Stimulated activated naive CD4-positive, alpha-beta T cell (primary cell): ENCODE measurements at regions not wholly inside any gene's neighbourhood (a gene's known extent, or its start where the extent isn't known, plus 50 kb on each side); places are given as distances from the start of the nearest gene placed in this dataset.
"Not testable (repeated sequence)": the region's sequence is repeated elsewhere in the genome, so short reads cannot be mapped to it uniquely, and the experiment has no call there.

Source experiments
- DNase-seq, 6 experiments: peaks; one replicate each; lab custom pipeline; 2025; lab: John Stamatoyannopoulos, UW

DNA sequence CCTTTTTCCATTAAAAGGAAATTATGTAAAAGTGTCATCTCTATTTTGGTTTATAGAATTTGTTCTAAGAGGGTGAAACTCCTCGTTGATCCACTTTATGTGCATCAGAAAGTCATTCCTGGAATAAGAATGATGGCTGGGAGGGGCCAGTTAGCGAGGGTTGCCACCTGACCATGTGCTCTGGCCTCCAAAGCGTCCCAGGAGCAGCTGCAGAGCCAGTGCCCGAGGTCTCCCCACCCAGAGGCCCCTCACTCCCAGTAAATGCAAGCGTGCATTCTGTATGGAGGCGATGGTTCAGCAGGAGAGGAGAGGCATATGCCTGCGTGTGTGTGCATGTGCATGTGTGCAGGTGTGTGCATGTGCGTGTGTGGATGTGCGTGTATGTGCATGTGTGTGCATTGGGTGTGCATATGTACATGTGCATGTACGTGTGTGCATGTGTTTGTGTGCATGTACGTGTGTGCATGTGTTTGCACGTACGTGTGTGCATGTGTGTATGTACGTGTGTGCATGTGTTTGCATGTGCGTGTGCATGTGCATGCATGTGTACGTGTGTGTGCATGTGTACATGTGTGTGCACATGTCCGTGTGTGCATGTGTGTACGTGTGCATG is 345.8 kb downstream of the TEX29 start:
- no peak for DNase-seq

DNA sequence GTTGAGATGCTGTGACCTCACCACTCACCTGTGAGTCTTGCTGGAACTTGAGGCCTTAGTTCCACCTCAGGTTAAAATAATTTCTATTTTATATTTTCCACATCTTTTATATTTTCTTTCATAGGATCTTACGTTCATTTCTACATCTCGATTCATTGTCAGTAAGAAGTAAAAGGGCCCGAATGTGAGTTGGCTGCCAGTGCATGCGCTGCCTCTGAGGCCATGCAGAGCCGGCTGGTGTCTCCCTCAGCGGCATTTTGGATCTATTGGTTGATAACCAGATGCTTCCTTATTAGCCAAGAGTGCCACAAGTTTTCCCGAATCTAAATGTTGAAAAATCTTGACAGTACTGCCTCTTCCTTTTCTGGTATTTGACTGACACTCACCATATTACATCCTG is 347.3 kb downstream of the TEX29 start:
- DNase-seq = no peak

DNA sequence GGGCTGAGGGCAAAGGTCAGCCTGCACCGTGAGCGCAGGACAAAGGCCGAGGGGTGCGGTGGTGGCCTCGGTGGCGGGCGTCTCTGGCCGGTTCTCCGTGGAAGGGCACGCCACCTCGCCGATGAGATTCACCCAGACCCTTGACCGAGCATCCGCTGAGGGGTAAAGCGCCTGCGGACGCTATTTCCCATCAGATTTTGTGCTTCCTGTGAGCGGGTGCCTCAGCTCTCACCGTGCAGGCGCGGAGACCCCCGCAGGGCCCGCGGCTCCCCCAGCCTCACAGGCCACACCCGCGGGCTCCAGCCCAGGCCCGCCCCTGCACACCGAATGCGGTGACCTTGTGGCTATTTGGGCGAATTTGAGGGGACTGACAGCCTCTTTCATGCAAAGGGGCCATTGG is 348.0 kb downstream of the TEX29 start:
- no peak for DNase-seq

DNA sequence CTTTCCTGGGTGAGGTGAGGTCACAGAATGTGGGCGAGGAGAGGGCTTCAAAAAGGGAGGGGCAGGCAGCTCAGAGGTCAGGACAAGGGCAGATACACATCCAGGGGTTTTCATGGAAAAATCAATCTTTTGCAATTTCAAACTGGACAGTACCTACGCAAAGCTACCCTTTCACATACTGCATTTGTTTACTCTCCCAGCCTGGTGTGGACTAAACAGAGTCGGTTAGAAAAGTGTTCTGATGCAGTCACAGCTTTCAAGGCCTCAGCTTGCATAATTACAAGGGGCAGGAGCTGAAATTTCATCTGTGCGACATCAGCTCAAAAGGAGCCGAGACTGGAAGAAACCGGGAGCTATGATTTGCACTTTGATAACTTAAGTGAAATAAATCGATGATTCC is 351.8 kb downstream of the TEX29 start:
- DNase-seq = not testable (repeated sequence)

DNA sequence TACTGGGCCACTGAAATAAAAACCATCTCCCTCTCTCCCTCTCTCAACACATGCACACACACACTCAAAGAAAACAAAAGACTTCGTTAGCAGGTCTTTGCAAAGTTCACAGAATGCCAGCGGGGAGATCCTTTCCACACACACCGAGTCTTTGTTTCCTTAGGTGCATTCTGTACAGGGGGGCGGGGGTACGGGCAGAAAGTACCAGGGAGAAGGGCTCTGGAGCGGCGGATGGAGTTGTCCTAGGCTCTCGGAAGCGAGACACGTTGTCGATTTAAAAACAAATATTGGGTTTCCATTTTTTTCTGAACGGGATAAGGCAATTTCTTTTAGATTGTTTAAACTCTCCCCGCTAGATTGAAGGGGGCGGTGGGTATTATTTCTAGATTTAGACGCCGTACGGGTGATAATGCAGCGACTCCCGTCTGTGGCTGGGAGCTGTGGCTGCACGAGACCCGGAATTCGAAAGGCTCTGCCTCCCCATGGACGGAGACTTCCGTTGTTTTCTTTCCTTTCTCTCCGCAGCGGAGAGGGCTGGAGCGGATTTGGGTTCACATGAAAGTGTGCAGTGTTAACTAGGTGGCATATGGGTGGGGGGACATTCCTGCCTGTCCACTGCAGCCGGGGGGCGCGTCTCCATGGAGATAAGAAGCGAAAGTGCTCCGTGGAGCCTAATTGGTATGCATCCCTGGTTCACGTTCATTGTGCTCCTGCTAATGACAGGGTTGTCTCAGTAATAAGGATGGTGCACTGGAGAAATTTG is 357.9 kb downstream of the TEX29 start:
- not testable (repeated sequence) for DNase-seq

DNA sequence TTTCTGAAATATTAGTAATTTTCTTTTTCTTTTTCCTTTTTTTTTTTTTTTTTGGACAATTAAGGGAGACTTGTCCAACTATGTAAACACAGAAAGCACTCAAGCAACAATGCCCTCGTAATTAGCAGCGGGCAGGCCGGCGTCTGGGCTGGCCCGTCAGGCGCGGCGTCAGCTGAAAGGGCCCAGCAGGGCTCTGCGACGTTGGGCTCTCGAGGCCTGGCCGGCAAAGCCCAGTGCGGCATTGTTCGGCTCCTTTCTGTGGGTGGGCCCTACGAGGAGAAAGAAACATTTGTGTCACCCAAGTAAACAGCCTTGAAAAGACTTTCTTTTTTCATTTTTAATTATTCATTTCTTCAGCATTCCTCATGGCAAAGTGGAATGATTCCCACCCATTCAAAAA is 359.2 kb downstream of the TEX29 start:
- DNase-seq = not testable (repeated sequence)

DNA sequence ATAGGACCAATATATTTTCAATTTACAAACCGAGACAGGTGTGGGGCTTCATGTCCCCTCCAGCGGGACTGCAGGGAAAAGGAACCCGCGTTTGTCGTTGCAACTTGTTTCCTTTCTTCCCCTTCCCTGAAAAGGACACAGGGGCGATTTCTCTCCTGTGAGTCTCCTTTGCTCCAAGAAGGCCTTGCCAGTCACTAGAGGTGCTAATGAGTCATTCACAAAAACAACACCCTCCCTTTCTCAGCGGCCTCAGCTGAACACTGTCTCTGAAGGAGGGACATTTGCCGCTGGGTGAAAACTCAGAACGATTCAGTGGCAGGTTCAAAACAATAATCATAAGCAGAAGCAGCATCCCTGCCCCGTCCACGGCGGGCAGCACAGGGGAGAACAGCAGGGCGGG is 359.7 kb downstream of the TEX29 start:
- DNase-seq = not testable (repeated sequence)

DNA sequence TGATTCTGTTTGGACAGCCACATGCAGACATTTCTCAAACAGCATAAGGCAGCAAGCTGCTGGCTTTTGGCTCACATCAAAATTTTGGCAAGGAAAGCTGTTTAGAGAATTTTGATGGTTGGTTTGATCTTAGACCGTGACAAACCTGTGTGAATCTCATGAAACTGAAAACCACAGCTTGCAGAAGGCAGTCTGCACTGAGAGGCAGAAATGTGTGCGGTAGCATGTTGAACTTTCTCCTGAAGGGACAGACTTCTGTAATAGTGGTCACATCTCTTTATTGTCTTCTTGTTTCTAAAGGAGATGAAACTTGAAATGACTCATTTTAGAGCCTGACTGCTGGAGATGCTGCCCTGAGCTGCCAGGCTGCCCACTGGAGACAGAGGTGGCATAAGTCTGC is 371.6 kb downstream of the TEX29 start:
- not testable (repeated sequence) for DNase-seq

DNA sequence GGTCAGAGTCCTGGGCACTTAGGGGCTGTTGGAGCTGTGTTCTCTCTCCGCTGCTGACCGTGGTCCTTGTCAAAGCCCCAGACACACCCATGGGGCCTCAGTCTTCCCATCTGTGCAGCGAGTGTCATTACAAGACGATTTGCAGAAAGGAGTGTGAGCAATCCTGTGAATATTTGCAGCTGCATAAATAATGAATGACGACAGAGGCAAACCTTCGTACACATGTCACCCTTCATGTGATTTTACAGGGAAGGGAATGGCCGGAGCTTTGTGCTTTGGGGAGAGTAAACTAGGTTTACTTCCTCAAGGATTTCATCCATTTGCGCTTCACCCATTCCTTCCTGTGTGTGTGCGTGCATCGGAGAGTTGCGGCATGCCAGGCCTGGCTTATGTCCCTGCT is 370.8 kb upstream of the SOX1 start:
- DNase-seq = not testable (repeated sequence)

DNA sequence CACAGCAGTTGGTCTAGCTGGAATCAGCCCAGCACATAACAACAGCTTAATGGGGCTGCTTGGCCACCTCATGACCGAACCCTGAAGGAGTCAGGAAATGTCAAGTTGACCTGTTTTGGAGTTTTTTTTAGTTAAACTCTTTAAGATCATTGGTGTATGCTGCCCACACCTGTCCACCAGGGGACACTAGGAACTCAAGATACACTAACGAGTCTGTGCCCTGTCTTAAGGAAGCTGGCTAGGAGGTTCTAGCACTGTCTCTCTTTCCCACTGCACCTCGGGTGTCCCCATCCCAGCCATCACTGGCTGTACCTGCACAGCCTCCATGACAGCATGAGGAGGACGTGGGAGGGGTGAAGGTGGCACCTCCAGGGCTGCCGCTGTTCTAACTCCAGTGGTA is 364.9 kb upstream of the SOX1 start:
- DNase-seq = not testable (repeated sequence)
